ENCODE measurements at regions not wholly inside any gene's neighbourhood (a gene's known extent, or its start where the extent isn't known, plus 50 kb on each side); places are given as distances from the start of the nearest gene placed in this dataset.
A peak's percentile ranks its signal among the peaks of the same experiment; 100 is the strongest.

- peaks cover 3% of the 10 kb centered on the region; the same call in 1 of the 2 replicates for H3K4me1 ChIP-seq (ENCODE audit: insufficient read depth, low read length)
- H3K27me3 ChIP-seq (ENCODE audit: insufficient read depth, low read length) = peaks cover 61% of the 10 kb centered on the region
- H3K4me3 ChIP-seq (ENCODE audit: low read length) = no peak overlapping the region
- no peak overlapping the region for H3K27ac ChIP-seq (ENCODE audit: low read length)
- H3K9ac ChIP-seq (ENCODE audit: low read depth, low read length) = no peak overlapping the region
- H3K9me3 ChIP-seq (ENCODE audit: insufficient read depth, low read depth, low read length) = peaks cover 8% of the 10 kb centered on the region; the same call in 1 of the 2 replicates
- H3K36me3 ChIP-seq (ENCODE audit: insufficient read depth, low read depth, low read length) = no peaks in the 10 kb centered on the region
Measured at GRCh38 chr9:129441852-129442251, 179.0 kb downstream of the C9orf50 start.

- Histone ChIP-seq H3K27me3 (ENCODE audit: insufficient read depth, low read length) (peaks cover 73% of the 10 kb centered on the region), H3K4me1 (ENCODE audit: insufficient read depth, low read length) (peaks cover 7% of the 10 kb centered on the region; the same call in 1 of the 2 replicates), H3K27ac (ENCODE audit: low read length) (no peak overlapping the region), H3K9ac (ENCODE audit: low read depth, low read length) (no peak overlapping the region), H3K36me3 (ENCODE audit: insufficient read depth, low read depth, low read length) (no peaks in the 10 kb centered on the region), H3K4me3 (ENCODE audit: low read length) (no peak overlapping the region), H3K9me3 (ENCODE audit: insufficient read depth, low read depth, low read length) (peaks cover 8% of the 10 kb centered on the region; the same call in 1 of the 2 replicates)
Measured at GRCh38 chr9:129440435-129441186, 180.3 kb downstream of the C9orf50 start.

DNA sequence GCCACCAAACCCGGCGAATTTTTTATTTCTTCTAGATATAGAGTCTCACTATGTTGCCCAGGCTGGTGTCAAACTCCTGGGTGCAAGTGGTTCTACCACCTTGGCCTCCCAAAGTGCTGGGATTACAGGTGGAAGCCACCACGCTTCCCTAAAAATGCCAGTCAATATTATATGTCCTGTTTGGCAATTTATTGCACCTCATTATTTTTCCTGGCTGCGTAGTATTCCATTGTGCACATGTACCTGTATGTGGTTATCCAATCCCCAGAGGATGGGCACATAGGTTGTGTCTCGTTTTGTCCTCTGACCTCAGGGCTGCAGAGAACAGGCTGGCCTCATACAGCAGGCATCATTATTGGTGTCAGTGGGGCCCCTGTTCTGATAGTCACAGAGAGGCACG is 181.7 kb downstream of the C9orf50 start:
- Histone ChIP-seq H3K36me3 (ENCODE audit: insufficient read depth, low read depth, low read length) (no peaks in the 10 kb centered on the region), H3K27ac (ENCODE audit: low read length) (no peak overlapping the region), H3K9me3 (ENCODE audit: insufficient read depth, low read depth, low read length) (peaks cover 8% of the 10 kb centered on the region; the same call in 1 of the 2 replicates), H3K4me1 (ENCODE audit: insufficient read depth, low read length) (peaks cover 7% of the 10 kb centered on the region; the same call in 1 of the 2 replicates), H3K9ac (ENCODE audit: low read depth, low read length) (no peak overlapping the region), H3K27me3 (ENCODE audit: insufficient read depth, low read length) (peaks cover 87% of the 10 kb centered on the region), H3K4me3 (ENCODE audit: low read length) (no peak overlapping the region)

DNA sequence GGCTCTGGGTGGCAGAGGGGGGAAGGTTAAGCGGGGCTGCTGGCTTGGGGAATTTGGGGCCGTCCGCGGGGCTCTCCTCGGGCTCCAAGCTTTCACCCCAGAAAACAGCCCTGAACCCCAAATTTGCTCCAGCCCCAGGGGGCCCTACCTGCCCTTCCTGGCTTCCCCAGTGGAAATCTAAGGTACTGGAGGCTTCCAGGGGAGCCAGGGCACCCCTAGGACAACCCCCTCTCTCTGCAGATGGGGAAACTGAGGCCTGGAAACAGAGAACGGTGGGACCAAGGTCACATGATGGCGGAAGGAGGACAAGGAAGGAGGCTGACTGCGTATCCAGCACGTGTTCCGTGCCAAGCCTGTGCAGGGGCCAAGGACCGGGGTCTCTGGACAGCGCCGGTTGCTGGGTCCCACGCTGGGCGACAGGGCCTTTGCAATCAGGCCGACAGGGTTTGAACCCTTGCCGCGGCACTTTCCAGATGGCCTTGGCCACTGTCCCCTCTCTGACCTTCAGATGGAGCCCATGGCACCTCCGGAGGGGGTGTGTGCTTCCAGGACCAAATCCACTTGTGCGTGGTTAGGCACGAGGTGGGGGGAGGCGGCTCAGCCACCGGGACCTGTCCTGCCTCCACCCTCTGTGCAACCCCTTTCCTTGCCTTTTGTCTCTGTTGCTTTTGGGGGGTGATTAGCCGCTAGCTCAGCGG is 183.1 kb downstream of the C9orf50 start:
- no peak overlapping the region for H3K27ac ChIP-seq (ENCODE audit: low read length)

DNA sequence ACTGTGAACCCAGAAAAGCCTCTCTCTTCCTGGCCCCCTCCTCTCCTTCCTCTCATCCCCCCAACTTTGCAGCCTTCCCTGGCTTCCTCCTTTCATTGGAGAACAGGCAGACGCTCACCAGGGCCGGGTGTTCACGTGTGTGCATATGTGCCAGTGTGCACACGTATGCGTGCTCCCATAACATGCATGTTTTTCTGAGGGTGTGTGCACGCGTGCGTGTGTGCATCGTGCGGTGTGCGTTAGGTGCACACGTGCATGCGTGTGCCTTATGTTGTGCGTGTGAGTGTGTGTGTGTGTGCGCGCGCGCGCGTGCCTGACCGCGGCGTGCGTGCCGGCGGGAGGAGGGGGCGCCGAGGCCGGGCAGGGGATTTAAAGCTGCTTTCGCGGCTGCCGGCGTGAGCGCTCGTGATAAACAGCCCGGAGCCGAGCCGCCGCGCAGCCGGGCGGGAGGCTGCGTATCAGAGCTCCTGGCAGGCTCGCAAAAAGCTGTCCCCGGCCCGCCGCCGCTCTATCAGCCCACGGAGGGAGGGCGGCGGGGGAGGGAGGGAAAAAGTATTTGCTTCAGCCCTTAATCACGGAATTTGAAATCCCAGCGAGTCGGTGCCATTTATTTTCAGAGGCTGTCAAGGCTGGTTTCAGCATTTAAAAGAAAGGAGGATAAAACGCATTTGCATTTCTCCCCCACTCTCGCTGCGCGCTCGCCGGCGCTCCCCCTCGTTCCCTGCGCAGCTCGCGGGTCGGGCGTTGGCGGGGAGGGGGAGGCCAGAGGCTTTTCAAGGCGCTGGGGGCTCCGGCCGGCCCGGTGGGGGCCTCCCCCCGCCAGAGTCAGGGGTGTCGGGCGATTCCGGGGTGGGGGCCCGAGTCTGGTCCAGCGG is 183.9 kb downstream of the C9orf50 start:
- H3K27ac ChIP-seq (ENCODE audit: low read length) = no peak overlapping the region
- H3K9me3 ChIP-seq (ENCODE audit: insufficient read depth, low read depth, low read length) = peaks cover 8% of the 10 kb centered on the region; the same call in 1 of the 2 replicates
- H3K36me3 ChIP-seq (ENCODE audit: insufficient read depth, low read depth, low read length) = no peaks in the 10 kb centered on the region
- peak overlapping the region; percentile 72 for H3K4me3 ChIP-seq (ENCODE audit: low read length)
- H3K9ac ChIP-seq (ENCODE audit: low read depth, low read length) = no peak overlapping the region
- peaks cover 7% of the 10 kb centered on the region; the same call in 1 of the 2 replicates for H3K4me1 ChIP-seq (ENCODE audit: insufficient read depth, low read length)
- H3K27me3 ChIP-seq (ENCODE audit: insufficient read depth, low read length) = peaks cover 79% of the 10 kb centered on the region

More for the DNA sequence above, 183.1 kb downstream of the C9orf50 start:
- no peak overlapping the region for H3K9ac ChIP-seq (ENCODE audit: low read depth, low read length)
- peaks cover 83% of the 10 kb centered on the region for H3K27me3 ChIP-seq (ENCODE audit: insufficient read depth, low read length)
- H3K4me3 ChIP-seq (ENCODE audit: low read length) = peak overlapping the region; percentile 72
- H3K36me3 ChIP-seq (ENCODE audit: insufficient read depth, low read depth, low read length) = no peaks in the 10 kb centered on the region
- peaks cover 8% of the 10 kb centered on the region; the same call in 1 of the 2 replicates for H3K9me3 ChIP-seq (ENCODE audit: insufficient read depth, low read depth, low read length)
- peaks cover 7% of the 10 kb centered on the region; the same call in 1 of the 2 replicates for H3K4me1 ChIP-seq (ENCODE audit: insufficient read depth, low read length)

DNA sequence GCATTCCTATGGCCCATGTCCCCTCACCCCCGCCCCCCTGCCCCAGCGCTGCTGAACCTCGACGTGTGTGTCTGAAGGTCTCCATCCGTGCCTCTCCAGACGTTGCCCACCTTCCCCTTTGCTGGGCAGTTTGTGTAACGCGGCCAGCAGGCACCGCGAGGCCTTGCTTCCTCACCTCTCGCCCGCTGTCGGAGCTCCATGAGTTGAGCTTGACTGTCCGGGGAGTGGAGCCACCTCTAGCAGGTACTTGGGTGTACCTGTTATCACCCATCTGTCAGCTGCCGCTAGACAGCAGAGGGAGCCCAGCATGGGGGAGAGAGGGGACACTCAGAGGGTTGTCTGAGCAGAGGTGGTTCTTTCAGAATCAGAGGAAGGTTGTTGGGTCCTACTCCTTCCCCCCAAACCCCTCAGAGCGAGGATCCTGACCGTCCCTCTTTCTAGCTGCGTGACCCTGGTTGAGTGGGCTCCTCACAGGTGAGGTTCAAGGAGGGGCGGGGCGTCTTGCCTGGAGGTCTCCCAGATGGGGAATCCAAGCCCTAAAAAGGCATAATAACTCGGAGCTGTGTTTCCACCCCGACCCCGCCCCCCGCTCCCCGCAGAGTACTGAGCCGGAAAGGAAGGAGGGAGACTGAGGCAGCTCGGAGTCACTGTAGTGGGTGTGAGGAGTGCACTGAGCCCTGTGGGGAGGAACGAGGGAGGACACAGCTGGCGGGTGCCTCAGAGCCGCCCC is 184.7 kb downstream of the C9orf50 start:
- H3K27ac ChIP-seq (ENCODE audit: low read length) = no peak overlapping the region
- H3K9me3 ChIP-seq (ENCODE audit: insufficient read depth, low read depth, low read length) = peaks cover 8% of the 10 kb centered on the region; the same call in 1 of the 2 replicates
- H3K4me3 ChIP-seq (ENCODE audit: low read length) = peak overlapping the region; percentile 72
- H3K36me3 ChIP-seq (ENCODE audit: insufficient read depth, low read depth, low read length) = no peaks in the 10 kb centered on the region
- H3K4me1 ChIP-seq (ENCODE audit: insufficient read depth, low read length) = peaks cover 7% of the 10 kb centered on the region; the same call in 1 of the 2 replicates
- H3K27me3 ChIP-seq (ENCODE audit: insufficient read depth, low read length) = peaks cover 72% of the 10 kb centered on the region
- no peak overlapping the region for H3K9ac ChIP-seq (ENCODE audit: low read depth, low read length)

DNA sequence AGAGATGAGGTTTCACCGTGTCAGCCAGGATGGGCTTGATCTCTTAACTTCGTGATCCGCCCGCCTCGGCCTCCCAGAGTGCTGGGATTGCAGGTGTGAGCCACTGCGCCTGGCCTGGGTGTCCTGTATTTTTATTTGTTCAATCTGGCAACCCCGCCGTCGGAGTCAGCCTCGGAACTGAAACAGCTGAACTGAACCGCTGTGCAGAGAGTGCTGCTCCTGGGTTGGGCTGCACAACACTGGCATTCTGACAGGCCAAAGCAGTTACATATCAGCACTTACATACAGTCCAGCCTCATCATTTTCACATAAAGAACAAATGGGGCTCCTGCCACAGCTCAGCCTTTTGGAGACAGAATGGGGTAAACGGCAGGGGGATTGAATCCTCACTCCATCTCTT is 185.6 kb downstream of the C9orf50 start:
- H3K4me1 ChIP-seq (ENCODE audit: insufficient read depth, low read length) = peaks cover 7% of the 10 kb centered on the region; the same call in 1 of the 2 replicates
- H3K9me3 ChIP-seq (ENCODE audit: insufficient read depth, low read depth, low read length) = peaks cover 8% of the 10 kb centered on the region; the same call in 1 of the 2 replicates
- H3K27ac ChIP-seq (ENCODE audit: low read length) = no peak overlapping the region
- H3K9ac ChIP-seq (ENCODE audit: low read depth, low read length) = no peak overlapping the region
- no peak overlapping the region for H3K4me3 ChIP-seq (ENCODE audit: low read length)
- H3K27me3 ChIP-seq (ENCODE audit: insufficient read depth, low read length) = peaks cover 63% of the 10 kb centered on the region
- no peaks in the 10 kb centered on the region for H3K36me3 ChIP-seq (ENCODE audit: insufficient read depth, low read depth, low read length)

DNA sequence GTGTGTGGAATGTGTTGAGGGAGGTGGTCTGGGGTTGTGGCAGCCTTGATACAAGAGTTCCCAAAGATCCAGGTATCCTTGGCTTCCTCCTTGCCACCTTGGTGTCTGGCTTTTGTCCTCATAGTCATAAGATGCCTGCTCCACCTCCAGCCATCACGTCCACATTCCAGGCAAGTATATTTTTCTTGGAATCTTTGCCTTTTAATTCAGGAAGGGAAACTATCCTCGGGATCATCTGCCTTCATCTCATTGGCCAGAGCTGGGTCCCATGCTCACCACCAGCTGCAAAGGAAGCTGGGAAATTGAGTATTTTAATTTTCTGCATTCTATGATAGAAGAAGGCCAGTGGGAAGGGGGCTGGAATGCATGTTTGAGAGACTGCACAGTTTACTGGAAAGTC is 186.7 kb downstream of the C9orf50 start:
- Histone ChIP-seq H3K27ac (ENCODE audit: low read length) (no peak overlapping the region), H3K9me3 (ENCODE audit: insufficient read depth, low read depth, low read length) (peaks cover 4% of the 10 kb centered on the region; the same call in 1 of the 2 replicates), H3K4me3 (ENCODE audit: low read length) (no peak overlapping the region), H3K9ac (ENCODE audit: low read depth, low read length) (no peak overlapping the region), H3K27me3 (ENCODE audit: insufficient read depth, low read length) (peaks cover 55% of the 10 kb centered on the region), H3K36me3 (ENCODE audit: insufficient read depth, low read depth, low read length) (no peaks in the 10 kb centered on the region), H3K4me1 (ENCODE audit: insufficient read depth, low read length) (peaks cover 7% of the 10 kb centered on the region; the same call in 1 of the 2 replicates)

- peaks cover 4% of the 10 kb centered on the region; the same call in 1 of the 2 replicates for H3K4me1 ChIP-seq (ENCODE audit: insufficient read depth, low read length)
- H3K27me3 ChIP-seq (ENCODE audit: insufficient read depth, low read length) = peaks cover 38% of the 10 kb centered on the region
- H3K36me3 ChIP-seq (ENCODE audit: insufficient read depth, low read depth, low read length) = no peaks in the 10 kb centered on the region
- H3K9me3 ChIP-seq (ENCODE audit: insufficient read depth, low read depth, low read length) = no peaks in the 10 kb centered on the region
- H3K27ac ChIP-seq (ENCODE audit: low read length) = no peak overlapping the region
- H3K9ac ChIP-seq (ENCODE audit: low read depth, low read length) = no peak overlapping the region
- no peak overlapping the region for H3K4me3 ChIP-seq (ENCODE audit: low read length)
Measured at GRCh38 chr9:129432297-129433154, 188.4 kb downstream of the C9orf50 start.

- no peak overlapping the region for H3K27ac ChIP-seq (ENCODE audit: low read length)
- H3K27me3 ChIP-seq (ENCODE audit: insufficient read depth, low read length) = peaks cover 24% of the 10 kb centered on the region
- H3K4me1 ChIP-seq (ENCODE audit: insufficient read depth, low read length) = no peaks in the 10 kb centered on the region; the same call in 1 of the 2 replicates
- no peaks in the 10 kb centered on the region for H3K36me3 ChIP-seq (ENCODE audit: insufficient read depth, low read depth, low read length)
- no peaks in the 10 kb centered on the region for H3K9me3 ChIP-seq (ENCODE audit: insufficient read depth, low read depth, low read length)
- no peak overlapping the region for H3K4me3 ChIP-seq (ENCODE audit: low read length)
- H3K9ac ChIP-seq (ENCODE audit: low read depth, low read length) = no peak overlapping the region
Measured at GRCh38 chr9:129430940-129431643, 189.8 kb downstream of the C9orf50 start.
